DND-41 (cell line): ENCODE measurements at regions not wholly inside any gene's neighbourhood (a gene's known extent, or its start where the extent isn't known, plus 50 kb on each side); places are given as distances from the start of the nearest gene placed in this dataset.

ENCODE experiments used
- EZH2 ChIP-seq: IDR thresholded peaks from 3 replicates; pipeline ENCODE4 v1.6.1; 2012; ENCODE audit warnings: borderline replicate concordance, low read depth, mild to moderate bottlenecking, moderate library complexity, low read length, inconsistent platforms; ENCODE audit not compliant: severe bottlenecking
- TF ChIP-seq, protein P1 (sequence below): IDR thresholded peaks from 2 replicates; pipeline ENCODE4 v1.5.1; 2012; ENCODE audit warnings: borderline replicate concordance, low read length, moderate library complexity, mild to moderate bottlenecking; ENCODE audit not compliant: poor library complexity, severe bottlenecking; ENCODE audit errors: extremely low read depth

DNA sequence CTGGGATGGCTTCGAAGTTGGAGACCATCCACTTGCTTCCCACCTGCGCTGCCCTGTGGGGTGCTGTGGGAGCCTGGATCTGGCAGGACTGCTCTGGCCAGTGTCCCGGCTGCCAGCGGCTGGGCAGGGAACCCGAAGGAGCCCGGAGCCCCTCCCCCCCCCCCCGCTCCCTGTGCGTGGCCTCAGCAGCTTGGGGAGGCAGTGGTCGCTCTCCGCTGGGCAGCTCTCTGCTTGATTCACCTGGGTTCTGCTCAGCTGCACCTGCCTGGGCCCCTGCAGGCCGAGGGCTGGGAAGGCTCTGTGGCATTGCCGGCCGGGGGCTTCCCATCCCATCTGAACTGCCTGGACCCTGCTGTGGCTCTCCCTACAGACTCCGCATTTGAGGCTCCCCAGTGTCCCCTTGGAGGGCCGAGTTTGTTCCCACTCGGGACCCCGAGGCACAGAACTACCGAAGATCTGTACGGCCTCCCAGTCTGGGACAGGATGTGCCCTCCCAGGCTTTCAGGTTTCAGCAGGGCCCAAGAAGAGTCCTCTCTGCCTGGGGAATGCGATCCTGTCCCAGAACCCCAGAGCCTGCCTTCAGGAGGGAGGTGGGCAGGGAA lies 525.1 kb downstream of the TCERG1L start:
- TF ChIP-seq, protein P1, sequence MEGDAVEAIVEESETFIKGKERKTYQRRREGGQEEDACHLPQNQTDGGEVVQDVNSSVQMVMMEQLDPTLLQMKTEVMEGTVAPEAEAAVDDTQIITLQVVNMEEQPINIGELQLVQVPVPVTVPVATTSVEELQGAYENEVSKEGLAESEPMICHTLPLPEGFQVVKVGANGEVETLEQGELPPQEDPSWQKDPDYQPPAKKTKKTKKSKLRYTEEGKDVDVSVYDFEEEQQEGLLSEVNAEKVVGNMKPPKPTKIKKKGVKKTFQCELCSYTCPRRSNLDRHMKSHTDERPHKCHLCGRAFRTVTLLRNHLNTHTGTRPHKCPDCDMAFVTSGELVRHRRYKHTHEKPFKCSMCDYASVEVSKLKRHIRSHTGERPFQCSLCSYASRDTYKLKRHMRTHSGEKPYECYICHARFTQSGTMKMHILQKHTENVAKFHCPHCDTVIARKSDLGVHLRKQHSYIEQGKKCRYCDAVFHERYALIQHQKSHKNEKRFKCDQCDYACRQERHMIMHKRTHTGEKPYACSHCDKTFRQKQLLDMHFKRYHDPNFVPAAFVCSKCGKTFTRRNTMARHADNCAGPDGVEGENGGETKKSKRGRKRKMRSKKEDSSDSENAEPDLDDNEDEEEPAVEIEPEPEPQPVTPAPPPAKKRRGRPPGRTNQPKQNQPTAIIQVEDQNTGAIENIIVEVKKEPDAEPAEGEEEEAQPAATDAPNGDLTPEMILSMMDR: no peak
- TF ChIP-seq EZH2: no peak
